Activated CD8-positive, alpha-beta memory T cell treated with anti-CD3 and anti-CD28 coated beads for 1 hour (primary cell): ENCODE measurements at regions not wholly inside any gene's neighbourhood (a gene's known extent, or its start where the extent isn't known, plus 50 kb on each side); places are given as distances from the start of the nearest gene placed in this dataset.

Source experiments
- DNase-seq, 2 donors: peaks; one replicate each; pipeline ENCODE4 v3.0.0-alpha.2; 2020; ENCODE audit warnings: low read depth in 1 of 2; ENCODE audit errors: extremely low read depth in 1 of 2

- DNase-seq = no peak
Measured at GRCh38 chr21:25385341-25385740, 221.9 kb downstream of the MRPL39 start.

- DNase-seq = no peak
Measured at GRCh38 chr21:25384782-25385181, 222.5 kb downstream of the MRPL39 start.

GRCh38 chr21:25383545-25383944 lies 223.7 kb downstream of the MRPL39 start:
- no peak for DNase-seq

GRCh38 chr21:25381936-25382452 lies 225.3 kb downstream of the MRPL39 start:
- DNase-seq = no peak

- no peak for DNase-seq
Measured at GRCh38 chr21:25375675-25376074, 231.6 kb downstream of the MRPL39 start.

GRCh38 chr21:25373126-25374082 lies 233.9 kb downstream of the MRPL39 start:
- no peak for DNase-seq

- DNase-seq = no peak
Measured at GRCh38 chr21:25371841-25372425, 235.3 kb downstream of the MRPL39 start.

GRCh38 chr21:25370311-25370744 lies 237.0 kb downstream of the MRPL39 start:
- DNase-seq = no peak

GRCh38 chr21:25369524-25370300 lies 237.6 kb downstream of the MRPL39 start:
- no peak for DNase-seq

GRCh38 chr21:25368531-25368930 lies 238.8 kb downstream of the MRPL39 start:
- DNase-seq = no peak

- DNase-seq = no peak
Measured at GRCh38 chr21:25366116-25366515, 241.2 kb downstream of the MRPL39 start.

GRCh38 chr21:25362375-25363267 lies 244.7 kb downstream of the MRPL39 start:
- DNase-seq = no peak

GRCh38 chr21:25361765-25362164 lies 245.5 kb downstream of the MRPL39 start:
- DNase-seq = no peak

GRCh38 chr21:25361097-25361496 lies 246.2 kb downstream of the MRPL39 start:
- DNase-seq = no peak

GRCh38 chr21:25360593-25360992 lies 246.7 kb downstream of the MRPL39 start:
- DNase-seq = no peak

GRCh38 chr21:25359724-25360123 lies 247.6 kb downstream of the MRPL39 start:
- no peak for DNase-seq

- DNase-seq = no peak
Measured at GRCh38 chr21:25350056-25350455, 257.2 kb downstream of the MRPL39 start.

- no peak for DNase-seq
Measured at GRCh38 chr21:25343774-25344545, 263.3 kb downstream of the MRPL39 start.

- no peak for DNase-seq
Measured at GRCh38 chr21:25342816-25343215, 264.5 kb downstream of the MRPL39 start.
